ENCODE measurements at regions not wholly inside any gene's neighbourhood (a gene's known extent, or its start where the extent isn't known, plus 50 kb on each side); places are given as distances from the start of the nearest gene placed in this dataset.

GRCh38 chr16:62370445-62370844, 334.2 kb upstream of the CDH8 start:
- no peak overlapping the region for H3K27ac ChIP-seq
- no peaks in the 10 kb centered on the region for H3K9me3 ChIP-seq
- TF ChIP-seq POLR2A (IDR thresholded peaks at IDR 0.05) (no peak), CTCF (IDR thresholded peaks at IDR 0.05) (no peak)
- DNase-seq = no peak
- 77 to 86% methylated on average over 3 of the region's 3 CpGs for WGBS, 2 donors
- H3K27me3 ChIP-seq = no peaks in the 10 kb centered on the region
- no peaks in the 10 kb centered on the region for H3K4me1 ChIP-seq
- no peaks in the 10 kb centered on the region for H3K36me3 ChIP-seq
- intact Hi-C loops (cut with DNase I) = no loop called here
- H3K4me3 ChIP-seq (replicated peaks in 1 of 3) = no peak overlapping the region

- H3K27me3 ChIP-seq = no peaks in the 10 kb centered on the region
- no peaks in the 10 kb centered on the region for H3K4me1 ChIP-seq
- DNase-seq = no peak
- H3K27ac ChIP-seq = no peak overlapping the region
- H3K9me3 ChIP-seq = no peaks in the 10 kb centered on the region
- intact Hi-C loops (cut with DNase I) = no loop called here
- 77 to 79% methylated on average over 2 of the region's 2 CpGs for WGBS, 2 donors
- H3K4me3 ChIP-seq (replicated peaks in 1 of 3) = no peak overlapping the region
- no peak for TF ChIP-seq POLR2A (IDR thresholded peaks at IDR 0.05)
- TF ChIP-seq CTCF (IDR thresholded peaks at IDR 0.05) = no peak
- H3K36me3 ChIP-seq = no peaks in the 10 kb centered on the region
These were observed 327.3 kb upstream of the CDH8 start for GRCh38 chr16:62363501-62363900.

- intact Hi-C loops (cut with DNase I) = no loop called here
- no peaks in the 10 kb centered on the region for H3K36me3 ChIP-seq
- no peaks in the 10 kb centered on the region for H3K9me3 ChIP-seq
- no peak for TF ChIP-seq POLR2A (IDR thresholded peaks at IDR 0.05)
- no peak for TF ChIP-seq CTCF (IDR thresholded peaks at IDR 0.05)
- H3K27me3 ChIP-seq = no peaks in the 10 kb centered on the region
- DNase-seq = no peak
- H3K4me3 ChIP-seq (replicated peaks in 1 of 3) = no peak overlapping the region
- 95 to 96% methylated on average over 2 of the region's 2 CpGs for WGBS, 2 donors
- H3K4me1 ChIP-seq = no peaks in the 10 kb centered on the region
- H3K27ac ChIP-seq = no peak overlapping the region
These were observed 317.1 kb upstream of the CDH8 start for GRCh38 chr16:62353355-62353754.

- 76 to 84% methylated on average over 2 of the region's 2 CpGs for WGBS, 2 donors
- Histone ChIP-seq H3K4me3 (replicated peaks in 1 of 3) (no peak overlapping the region), H3K27me3 (no peaks in the 10 kb centered on the region), H3K36me3 (no peaks in the 10 kb centered on the region), H3K9me3 (no peaks in the 10 kb centered on the region), H3K27ac (no peak overlapping the region), H3K4me1 (no peaks in the 10 kb centered on the region)
- DNase-seq = no peak
- intact Hi-C loops (cut with DNase I) = no loop called here
- TF ChIP-seq CTCF (IDR thresholded peaks at IDR 0.05) (no peak), POLR2A (IDR thresholded peaks at IDR 0.05) (no peak)
These were observed 306.0 kb upstream of the CDH8 start for GRCh38 chr16:62342216-62342615.

- H3K27me3 ChIP-seq = no peaks in the 10 kb centered on the region
- no peak for DNase-seq
- H3K4me3 ChIP-seq (replicated peaks in 1 of 3) = no peak overlapping the region
- no peak overlapping the region for H3K27ac ChIP-seq
- intact Hi-C loops (cut with DNase I) = no loop called here
- H3K4me1 ChIP-seq = no peaks in the 10 kb centered on the region
- H3K9me3 ChIP-seq = no peaks in the 10 kb centered on the region
- TF ChIP-seq CTCF (IDR thresholded peaks at IDR 0.05) (no peak), POLR2A (IDR thresholded peaks at IDR 0.05) (no peak)
- H3K36me3 ChIP-seq = no peaks in the 10 kb centered on the region
These were observed 299.1 kb upstream of the CDH8 start for GRCh38 chr16:62335356-62335755.

All from thyroid gland (tissue), 4 donors.